ENCODE measurements at regions not wholly inside any gene's neighbourhood (a gene's known extent, or its start where the extent isn't known, plus 50 kb on each side); places are given as distances from the start of the nearest gene placed in this dataset.

- Mint-ChIP-seq H3K9me3 (peaks cover 12% of the 10 kb centered on the region), H3K27ac (no peak overlapping the region), H3K36me3 (ENCODE audit: low read depth) (peaks cover 3% of the 10 kb centered on the region; the same call in 1 of the 3 replicates), H3K27me3 (ENCODE audit: insufficient read depth, low read depth, poor library complexity) (peaks cover 3% of the 10 kb centered on the region), H3K4me3 (no peak overlapping the region), H3K4me1 (no peaks in the 10 kb centered on the region)
- Histone ChIP-seq H3K79me2 (replicated peaks; ENCODE audit: insufficient read depth) (no peaks in the 10 kb centered on the region), H2AFZ (no peak overlapping the region), H3F3A (replicated peaks; ENCODE audit: low read depth) (no peaks in the 10 kb centered on the region), H3K4me3 (no peak overlapping the region), H3K36me3 (ENCODE audit: insufficient read depth) (no peaks in the 10 kb centered on the region), H4K20me1 (replicated peaks; ENCODE audit: insufficient read depth) (no peaks in the 10 kb centered on the region), H3K27me3 (ENCODE audit: insufficient read depth) (no peaks in the 10 kb centered on the region), H3K4me2 (no peak overlapping the region), H3K4me1 (ENCODE audit: insufficient read depth) (no peaks in the 10 kb centered on the region), H3K27ac (ENCODE audit: low read depth) (no peak overlapping the region), H3K9me2 (ENCODE audit: insufficient read depth) (0 out of 2 replicates have a peak, but pooled peaks cover 5% of the 10 kb centered on the region)
- TF ChIP-seq ZNF114 (CRISPR knock-in tag; IDR thresholded peaks at IDR 0.05) (no peak), ETS1 (IDR thresholded peaks at IDR 0.05) (no peak), ZNF331 (CRISPR knock-in tag; IDR thresholded peaks at IDR 0.05; ENCODE audit: low read depth) (no peak)
- TF ChIP-seq, protein P1, sequence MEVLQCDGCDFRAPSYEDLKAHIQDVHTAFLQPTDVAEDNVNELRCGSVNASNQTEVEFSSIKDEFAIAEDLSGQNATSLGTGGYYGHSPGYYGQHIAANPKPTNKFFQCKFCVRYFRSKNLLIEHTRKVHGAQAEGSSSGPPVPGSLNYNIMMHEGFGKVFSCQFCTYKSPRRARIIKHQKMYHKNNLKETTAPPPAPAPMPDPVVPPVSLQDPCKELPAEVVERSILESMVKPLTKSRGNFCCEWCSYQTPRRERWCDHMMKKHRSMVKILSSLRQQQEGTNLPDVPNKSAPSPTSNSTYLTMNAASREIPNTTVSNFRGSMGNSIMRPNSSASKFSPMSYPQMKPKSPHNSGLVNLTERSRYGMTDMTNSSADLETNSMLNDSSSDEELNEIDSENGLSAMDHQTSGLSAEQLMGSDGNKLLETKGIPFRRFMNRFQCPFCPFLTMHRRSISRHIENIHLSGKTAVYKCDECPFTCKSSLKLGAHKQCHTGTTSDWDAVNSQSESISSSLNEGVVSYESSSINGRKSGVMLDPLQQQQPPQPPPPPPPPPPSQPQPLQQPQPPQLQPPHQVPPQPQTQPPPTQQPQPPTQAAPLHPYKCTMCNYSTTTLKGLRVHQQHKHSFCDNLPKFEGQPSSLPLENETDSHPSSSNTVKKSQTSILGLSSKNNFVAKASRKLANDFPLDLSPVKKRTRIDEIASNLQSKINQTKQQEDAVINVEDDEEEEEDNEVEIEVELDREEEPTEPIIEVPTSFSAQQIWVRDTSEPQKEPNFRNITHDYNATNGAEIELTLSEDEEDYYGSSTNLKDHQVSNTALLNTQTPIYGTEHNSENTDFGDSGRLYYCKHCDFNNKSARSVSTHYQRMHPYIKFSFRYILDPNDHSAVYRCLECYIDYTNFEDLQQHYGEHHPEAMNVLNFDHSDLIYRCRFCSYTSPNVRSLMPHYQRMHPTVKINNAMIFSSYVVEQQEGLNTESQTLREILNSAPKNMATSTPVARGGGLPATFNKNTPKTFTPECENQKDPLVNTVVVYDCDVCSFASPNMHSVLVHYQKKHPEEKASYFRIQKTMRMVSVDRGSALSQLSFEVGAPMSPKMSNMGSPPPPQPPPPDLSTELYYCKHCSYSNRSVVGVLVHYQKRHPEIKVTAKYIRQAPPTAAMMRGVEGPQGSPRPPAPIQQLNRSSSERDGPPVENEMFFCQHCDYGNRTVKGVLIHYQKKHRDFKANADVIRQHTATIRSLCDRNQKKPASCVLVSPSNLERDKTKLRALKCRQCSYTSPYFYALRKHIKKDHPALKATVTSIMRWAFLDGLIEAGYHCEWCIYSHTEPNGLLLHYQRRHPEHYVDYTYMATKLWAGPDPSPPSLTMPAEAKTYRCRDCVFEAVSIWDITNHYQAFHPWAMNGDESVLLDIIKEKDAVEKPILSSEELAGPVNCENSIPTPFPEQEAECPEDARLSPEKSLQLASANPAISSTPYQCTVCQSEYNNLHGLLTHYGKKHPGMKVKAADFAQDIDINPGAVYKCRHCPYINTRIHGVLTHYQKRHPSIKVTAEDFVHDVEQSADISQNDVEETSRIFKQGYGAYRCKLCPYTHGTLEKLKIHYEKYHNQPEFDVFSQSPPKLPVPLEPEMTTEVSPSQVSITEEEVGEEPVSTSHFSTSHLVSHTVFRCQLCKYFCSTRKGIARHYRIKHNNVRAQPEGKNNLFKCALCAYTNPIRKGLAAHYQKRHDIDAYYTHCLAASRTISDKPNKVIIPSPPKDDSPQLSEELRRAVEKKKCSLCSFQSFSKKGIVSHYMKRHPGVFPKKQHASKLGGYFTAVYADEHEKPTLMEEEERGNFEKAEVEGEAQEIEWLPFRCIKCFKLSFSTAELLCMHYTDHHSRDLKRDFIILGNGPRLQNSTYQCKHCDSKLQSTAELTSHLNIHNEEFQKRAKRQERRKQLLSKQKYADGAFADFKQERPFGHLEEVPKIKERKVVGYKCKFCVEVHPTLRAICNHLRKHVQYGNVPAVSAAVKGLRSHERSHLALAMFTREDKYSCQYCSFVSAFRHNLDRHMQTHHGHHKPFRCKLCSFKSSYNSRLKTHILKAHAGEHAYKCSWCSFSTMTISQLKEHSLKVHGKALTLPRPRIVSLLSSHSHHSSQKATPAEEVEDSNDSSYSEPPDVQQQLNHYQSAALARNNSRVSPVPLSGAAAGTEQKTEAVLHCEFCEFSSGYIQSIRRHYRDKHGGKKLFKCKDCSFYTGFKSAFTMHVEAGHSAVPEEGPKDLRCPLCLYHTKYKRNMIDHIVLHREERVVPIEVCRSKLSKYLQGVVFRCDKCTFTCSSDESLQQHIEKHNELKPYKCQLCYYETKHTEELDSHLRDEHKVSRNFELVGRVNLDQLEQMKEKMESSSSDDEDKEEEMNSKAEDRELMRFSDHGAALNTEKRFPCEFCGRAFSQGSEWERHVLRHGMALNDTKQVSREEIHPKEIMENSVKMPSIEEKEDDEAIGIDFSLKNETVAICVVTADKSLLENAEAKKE (CRISPR knock-in tag; IDR thresholded peaks at IDR 0.05) = no peak
- DNase-seq (ENCODE audit: low spot score) (no peak), ATAC-seq (no peak)
These were observed 53.9 kb upstream of the KRTAP11-1 start for GRCh38 chr21:30935121-30935888.
